Upper lobe of left lung (tissue), 4 donors: ENCODE measurements at regions not wholly inside any gene's neighbourhood (a gene's known extent, or its start where the extent isn't known, plus 50 kb on each side); places are given as distances from the start of the nearest gene placed in this dataset.

Experiments
- EP300 ChIP-seq, 4 donors: sonication (generic); formaldehyde crosslinking; IDR thresholded peaks; one replicate each; pipeline ENCODE4 v1.5.1; 2017; ENCODE audit warnings: antibody characterized with exemption in 4 of 4, control low read depth in 2 of 4
- POLR2A ChIP-seq, 4 donors: fragments of 450-650 bp; IDR thresholded peaks; one replicate each; pipeline ENCODE4 v1.5.1; 2016 to 2017; ENCODE audit warnings: antibody characterized with exemption in 4 of 4, mild to moderate bottlenecking in 2 of 4
- TF ChIP-seq, protein P1 (sequence below), 6 experiments: fragments of 450-650 bp in 4 of 6; fragments of 200-600 bp in 2 of 6; sonication (generic) in 2 of 6; IDR thresholded peaks; one replicate each; pipeline ENCODE4 v1.5.1; 2016 to 2019; ENCODE audit warnings: antibody characterized with exemption in 6 of 6

GRCh38 chr10:4526311-4526731 is 299.7 kb upstream of the AKR1E2 start:
- TF ChIP-seq, protein P1, sequence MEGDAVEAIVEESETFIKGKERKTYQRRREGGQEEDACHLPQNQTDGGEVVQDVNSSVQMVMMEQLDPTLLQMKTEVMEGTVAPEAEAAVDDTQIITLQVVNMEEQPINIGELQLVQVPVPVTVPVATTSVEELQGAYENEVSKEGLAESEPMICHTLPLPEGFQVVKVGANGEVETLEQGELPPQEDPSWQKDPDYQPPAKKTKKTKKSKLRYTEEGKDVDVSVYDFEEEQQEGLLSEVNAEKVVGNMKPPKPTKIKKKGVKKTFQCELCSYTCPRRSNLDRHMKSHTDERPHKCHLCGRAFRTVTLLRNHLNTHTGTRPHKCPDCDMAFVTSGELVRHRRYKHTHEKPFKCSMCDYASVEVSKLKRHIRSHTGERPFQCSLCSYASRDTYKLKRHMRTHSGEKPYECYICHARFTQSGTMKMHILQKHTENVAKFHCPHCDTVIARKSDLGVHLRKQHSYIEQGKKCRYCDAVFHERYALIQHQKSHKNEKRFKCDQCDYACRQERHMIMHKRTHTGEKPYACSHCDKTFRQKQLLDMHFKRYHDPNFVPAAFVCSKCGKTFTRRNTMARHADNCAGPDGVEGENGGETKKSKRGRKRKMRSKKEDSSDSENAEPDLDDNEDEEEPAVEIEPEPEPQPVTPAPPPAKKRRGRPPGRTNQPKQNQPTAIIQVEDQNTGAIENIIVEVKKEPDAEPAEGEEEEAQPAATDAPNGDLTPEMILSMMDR (IDR thresholded peaks at IDR 0.05), result no peak
- no peak for TF ChIP-seq POLR2A (IDR thresholded peaks at IDR 0.05)
- no peak for TF ChIP-seq EP300 (IDR thresholded peaks at IDR 0.05)
